ENCODE measurements at regions not wholly inside any gene's neighbourhood (a gene's known extent, or its start where the extent isn't known, plus 50 kb on each side); places are given as distances from the start of the nearest gene placed in this dataset.

- H3K27me3 ChIP-seq, result no peaks in the 10 kb centered on the region
- H3K36me3 ChIP-seq (ENCODE audit: low read depth, missing control alignments), result no peaks in the 10 kb centered on the region
- H3K4me3 ChIP-seq, result no peak overlapping the region
- H3K4me1 ChIP-seq, result no peaks in the 10 kb centered on the region
- intact Hi-C loops (cut with DNase I; ENCODE audit: low total_unique reads), result loop anchor here (10.0 kb wide), 1 partner anchor 189 kb away; no protein-coding TSS in a partner anchor
- no peak overlapping the region for H3K27ac ChIP-seq
- no peak for DNase-seq
- TF ChIP-seq POLR2A (IDR thresholded peaks at IDR 0.05) (no peak), CTCF (IDR thresholded peaks at IDR 0.05) (no peak)
- H3K9me3 ChIP-seq, result no peaks in the 10 kb centered on the region
- 90 to 95% methylated on average over 2 of the region's 2 CpGs for WGBS, 2 donors
Observed at GRCh38 chr16:86013867-86014266, 114.9 kb downstream of the IRF8 start.

- no peaks in the 10 kb centered on the region for H3K36me3 ChIP-seq (ENCODE audit: low read depth, missing control alignments)
- H3K4me1 ChIP-seq, result no peaks in the 10 kb centered on the region
- H3K27me3 ChIP-seq, result no peaks in the 10 kb centered on the region
- TF ChIP-seq CTCF (IDR thresholded peaks at IDR 0.05), result no peak
- no peak for TF ChIP-seq POLR2A (IDR thresholded peaks at IDR 0.05)
- H3K4me3 ChIP-seq, result no peak overlapping the region
- H3K27ac ChIP-seq, result no peak overlapping the region
- 85 to 86% methylated on average over 6 of the region's 6 CpGs for WGBS, 2 donors
- no peak for DNase-seq
- no peaks in the 10 kb centered on the region for H3K9me3 ChIP-seq
- intact Hi-C loops (cut with DNase I; ENCODE audit: low total_unique reads), result loop anchor here (10.0 kb wide), 1 partner anchor 191 kb away; no protein-coding TSS in a partner anchor
Observed at GRCh38 chr16:86015606-86016005, 116.6 kb downstream of the IRF8 start.

- H3K27me3 ChIP-seq, result no peaks in the 10 kb centered on the region
- H3K36me3 ChIP-seq (ENCODE audit: low read depth, missing control alignments), result no peaks in the 10 kb centered on the region
- 61 to 62% methylated on average over 13 of the region's 13 CpGs for WGBS, 2 donors
- intact Hi-C loops (cut with DNase I; ENCODE audit: low total_unique reads), result loop anchor here (10.0 kb wide), 1 partner anchor 192 kb away; no protein-coding TSS in a partner anchor
- H3K27ac ChIP-seq, result no peak overlapping the region
- H3K4me3 ChIP-seq, result no peak overlapping the region
- no peak for TF ChIP-seq POLR2A (IDR thresholded peaks at IDR 0.05)
- TF ChIP-seq CTCF (IDR thresholded peaks at IDR 0.05), result peak; percentile 51 to 73 (median 73)
- no peaks in the 10 kb centered on the region for H3K9me3 ChIP-seq
- no peaks in the 10 kb centered on the region for H3K4me1 ChIP-seq
- DNase-seq, result peak; percentile 54
Observed at GRCh38 chr16:86016201-86016965, 117.4 kb downstream of the IRF8 start.

GRCh38 chr16:86018071-86018470 is 119.1 kb downstream of the IRF8 start:
- TF ChIP-seq POLR2A (IDR thresholded peaks at IDR 0.05) (no peak), CTCF (IDR thresholded peaks at IDR 0.05) (no peak)
- intact Hi-C loops (cut with DNase I; ENCODE audit: low total_unique reads), result loop anchor here (10.0 kb wide), 1 partner anchor 193 kb away; no protein-coding TSS in a partner anchor

More at GRCh38 chr16:86018071-86018470, 119.1 kb downstream of the IRF8 start:
- Histone ChIP-seq H3K4me3 (no peak overlapping the region), H3K9me3 (no peaks in the 10 kb centered on the region), H3K4me1 (no peaks in the 10 kb centered on the region), H3K27me3 (no peaks in the 10 kb centered on the region), H3K36me3 (ENCODE audit: low read depth, missing control alignments) (no peaks in the 10 kb centered on the region), H3K27ac (no peak overlapping the region)
- no peak for DNase-seq
- 41 to 52% methylated on average over 2 of the region's 2 CpGs for WGBS, 2 donors

All from testis (tissue), 2 donors.